H1 (cell line): ENCODE measurements at regions not wholly inside any gene's neighbourhood (a gene's known extent, or its start where the extent isn't known, plus 50 kb on each side); places are given as distances from the start of the nearest gene placed in this dataset.

Source experiments
- CTCF ChIA-PET: fragments of 300-600 bp; sonication (Branson Sonifier 250); formaldehyde crosslinking; loops from one replicate; lab custom pipeline; 2021; ENCODE audit not compliant: partially characterized antibody; lab: Charles Lee
- POLR2A ChIA-PET: fragments of 300-600 bp; sonication (Branson Sonifier 250); formaldehyde crosslinking; loops from one replicate; lab custom pipeline; 2021; ENCODE audit warnings: inconsistent platforms; ENCODE audit not compliant: partially characterized antibody; lab: Charles Lee
- DNase-seq, 2 experiments: peaks; one replicate each; pipeline versions ENCODE4 v3.0.0 to v3.0.0-alpha.2; 2010 to 2022; ENCODE audit warnings: low spot score in 2 of 2, low read depth in 1 of 2, mixed read lengths in 1 of 2
- FAIRE-seq: peaks from 2 replicates; lab custom pipeline; 2011; peaks lifted over from hg19 to GRCh38; lab: Jason Lieb, UNC
- H2AFZ ChIP-seq: 2 replicates; pipeline ENCODE4 v1.8.1; 2012; ENCODE audit warnings: low read length, inconsistent platforms
- H2AK5ac ChIP-seq: 2 replicates; pipeline ENCODE4 v1.6.1; 2013; ENCODE audit warnings: low read depth, low read length
- H2BK120ac ChIP-seq: replicated peaks from 2 replicates; pipeline ENCODE3; 2013; ENCODE audit warnings: low read depth, low read length, inconsistent platforms
- H2BK12ac ChIP-seq: 2 replicates; pipeline ENCODE4 v1.6.1; 2013; ENCODE audit warnings: low read depth, low read length
- H2BK15ac ChIP-seq: 2 replicates; pipeline ENCODE4 v1.6.1; 2013; ENCODE audit warnings: low read length
- H2BK20ac ChIP-seq: 2 replicates; pipeline ENCODE4 v1.6.1; 2013; ENCODE audit warnings: low read length
- H2BK5ac ChIP-seq: 2 replicates; pipeline ENCODE4 v1.6.1; 2013; ENCODE audit warnings: low read depth, low read length
- H3K14ac ChIP-seq: 2 replicates; pipeline ENCODE4 v1.6.1; 2013; ENCODE audit warnings: inconsistent platforms; ENCODE audit not compliant: insufficient read length
- H3K18ac ChIP-seq: 2 replicates; pipeline ENCODE4 v1.6.1; 2013; ENCODE audit warnings: low read length; ENCODE audit errors: extremely low read depth
- H3K23ac ChIP-seq: 2 replicates; pipeline ENCODE4 v1.6.1; 2013; ENCODE audit warnings: inconsistent platforms; ENCODE audit not compliant: insufficient read length
- H3K23me2 ChIP-seq: 2 replicates; pipeline ENCODE4 v1.6.1; 2013; ENCODE audit warnings: low read depth, low read length
- H3K27ac ChIP-seq: 2 replicates; pipeline ENCODE4 v1.6.1; 2011; ENCODE audit warnings: low read depth, low read length, inconsistent platforms
- H3K27me3 ChIP-seq, 4 experiments: replicated peaks in 1 of 4; 1 replicate in 1 of 4; 2 replicates in 3 of 4; pipeline versions ENCODE4 v1.6.1 to v1.8.1; 2011 to 2013; ENCODE audit warnings: low read length in 3 of 4, mild to moderate bottlenecking in 3 of 4, inconsistent platforms in 2 of 4, mixed read lengths in 2 of 4, moderate library complexity in 1 of 4; ENCODE audit not compliant: control insufficient read depth in 3 of 4, insufficient read depth in 3 of 4; ENCODE audit errors: extremely low read depth in 1 of 4
- H3K36me3 ChIP-seq, 4 experiments: 2 replicates each; pipeline versions ENCODE4 v1.6.1 to v1.8.1; 2011 to 2013; ENCODE audit warnings: mild to moderate bottlenecking in 4 of 4, low read length in 3 of 4, moderate library complexity in 2 of 4, control low read depth in 1 of 4, inconsistent platforms in 1 of 4; ENCODE audit not compliant: insufficient read depth in 4 of 4, control insufficient read depth in 2 of 4
- H3K4ac ChIP-seq: replicated peaks from 2 replicates; pipeline ENCODE3; 2013; ENCODE audit warnings: low read length, low read depth, mixed read lengths, inconsistent platforms; ENCODE audit not compliant: insufficient read length
- H3K4me1 ChIP-seq, 4 experiments: replicated peaks in 1 of 4; 1 replicate in 1 of 4; 2 replicates in 3 of 4; pipeline versions ENCODE4 v1.6.1 to v1.8.1; 2011 to 2013; ENCODE audit warnings: low read length in 3 of 4, inconsistent platforms in 2 of 4, mixed read lengths in 1 of 4; ENCODE audit not compliant: insufficient read depth in 4 of 4, control insufficient read depth in 3 of 4
- H3K4me2 ChIP-seq, 2 experiments: 2 replicates each; pipeline versions ENCODE4 v1.6.1 to v1.8.1; 2011 to 2013; ENCODE audit warnings: low read depth in 2 of 2, low read length in 2 of 2, control low read depth in 1 of 2, inconsistent platforms in 1 of 2, mild to moderate bottlenecking in 1 of 2; ENCODE audit not compliant: insufficient read depth in 1 of 2
- H3K4me3 ChIP-seq, 4 experiments: fragments of 200-600, 300-600 bp in 1 of 4; sonication (generic), shearing (Covaris generic), sonication (Bioruptor Twin) in 1 of 4; 2 replicates each; pipeline versions ENCODE4 v1.5.1 to v1.8.1; 2011 to 2016; ENCODE audit warnings: low read length in 4 of 4, low read depth in 3 of 4, control low read depth in 2 of 4, inconsistent platforms in 2 of 4, mild to moderate bottlenecking in 2 of 4, mixed read lengths in 1 of 4, moderate library complexity in 1 of 4; ENCODE audit not compliant: insufficient read depth in 2 of 4; ENCODE audit errors: extremely low read depth in 1 of 4
- H3K56ac ChIP-seq: replicated peaks from 2 replicates; pipeline ENCODE3; 2013; ENCODE audit warnings: low read depth, mild to moderate bottlenecking, mixed read lengths, low read length, inconsistent platforms; ENCODE audit not compliant: insufficient read length
- H3K79me1 ChIP-seq: 2 replicates; pipeline ENCODE4 v1.6.1; 2013; ENCODE audit warnings: low read depth, low read length, control low read depth
- H3K79me2 ChIP-seq, 2 experiments: 2 replicates each; pipeline versions ENCODE4 v1.6.1 to v1.8.1; 2012 to 2013; ENCODE audit warnings: low read length in 2 of 2, mild to moderate bottlenecking in 2 of 2, inconsistent platforms in 1 of 2; ENCODE audit not compliant: insufficient read depth in 2 of 2, control insufficient read depth in 1 of 2
- H3K9ac ChIP-seq, 4 experiments: replicated peaks in 1 of 4; 1 replicate in 1 of 4; 2 replicates in 3 of 4; pipeline versions ENCODE4 v1.6.1 to v1.8.1; 2011 to 2013; ENCODE audit warnings: low read depth in 3 of 4, low read length in 3 of 4, control low read depth in 2 of 4, mild to moderate bottlenecking in 2 of 4, moderate library complexity in 2 of 4, inconsistent platforms in 1 of 4; ENCODE audit errors: extremely low read depth in 1 of 4
- H3K9me3 ChIP-seq, 2 experiments: 2 replicates each; pipeline versions ENCODE4 v1.6.1 to v1.8.1; 2012 to 2013; ENCODE audit warnings: mild to moderate bottlenecking in 2 of 2, moderate library complexity in 2 of 2, control low read depth in 1 of 2, inconsistent platforms in 1 of 2, low read depth in 1 of 2, low read length in 1 of 2, mixed read lengths in 1 of 2; ENCODE audit not compliant: insufficient read depth in 2 of 2
- H4K20me1 ChIP-seq, 2 experiments: replicated peaks in 1 of 2; 2 replicates each; pipeline versions ENCODE3 to v1.8.1; 2011 to 2013; ENCODE audit warnings: inconsistent platforms in 2 of 2, low read length in 2 of 2, mild to moderate bottlenecking in 1 of 2; ENCODE audit not compliant: insufficient read depth in 2 of 2, control insufficient read depth in 1 of 2
- H4K5ac ChIP-seq: 2 replicates; pipeline ENCODE4 v1.6.1; 2013; ENCODE audit warnings: low read length, low read depth, mixed read lengths, inconsistent platforms; ENCODE audit not compliant: insufficient read length
- H4K8ac ChIP-seq: 2 replicates; pipeline ENCODE4 v1.8.0; 2013; ENCODE audit warnings: mild to moderate bottlenecking, moderate library complexity, low read length, inconsistent platforms; ENCODE audit not compliant: insufficient read depth; ENCODE audit errors: extremely low read depth
- H4K91ac ChIP-seq: replicated peaks from 2 replicates; pipeline ENCODE3; 2013; ENCODE audit warnings: low read length, mixed read lengths, inconsistent platforms; ENCODE audit not compliant: insufficient read length
- BACH1 ChIP-seq: IDR thresholded peaks from 2 replicates; pipeline ENCODE4 v1.6.1; 2012; ENCODE audit warnings: low read length, improper control_type of control experiment
- CBX8 ChIP-seq: fragments of 300-800, 300-1000 bp; sonication (generic); IDR thresholded peaks from 2 replicates; pipeline ENCODE4 v1.7.1; 2016; ENCODE audit warnings: low read depth, low read length, borderline replicate concordance
- CHD2 ChIP-seq: IDR thresholded peaks from 2 replicates; pipeline ENCODE4 v1.6.1; 2012; ENCODE audit warnings: low read length, improper control_type of control experiment
- CREB1 ChIP-seq: IDR thresholded peaks from 2 replicates; pipeline ENCODE4 v1.6.1; 2012; ENCODE audit warnings: inconsistent platforms
- EZH2 ChIP-seq: fragments of 200-600 bp; sonication (generic); IDR thresholded peaks from 2 replicates; pipeline ENCODE4 v1.7.1; 2012; ENCODE audit warnings: low read depth, mild to moderate bottlenecking, moderate library complexity, low read length, inconsistent platforms; ENCODE audit not compliant: severe bottlenecking
- FOSL1 ChIP-seq: IDR thresholded peaks from 2 replicates; pipeline ENCODE4 v1.6.1; 2011; ENCODE audit warnings: mild to moderate bottlenecking, low read depth, low read length, moderate library complexity; ENCODE audit not compliant: insufficient read depth
- NANOG ChIP-seq: IDR thresholded peaks from 2 replicates; pipeline ENCODE4 v1.6.1; 2011; ENCODE audit warnings: low read length, low read depth, mild to moderate bottlenecking, inconsistent platforms; ENCODE audit not compliant: insufficient read depth, poor library complexity, severe bottlenecking
- NRF1 ChIP-seq: IDR thresholded peaks from 2 replicates; pipeline ENCODE4 v1.6.1; 2011; ENCODE audit warnings: mild to moderate bottlenecking, low read depth, low read length, improper control_type of control experiment
- POLR2A ChIP-seq, 2 experiments: IDR thresholded peaks; 1 replicate in 1 of 2; 2 replicates in 1 of 2; pipeline ENCODE4 v1.6.1; 2011; ENCODE audit warnings: low read depth in 2 of 2, low read length in 2 of 2, mild to moderate bottlenecking in 2 of 2; ENCODE audit errors: control extremely low read depth in 1 of 2
- RAD21 ChIP-seq, 2 experiments: IDR thresholded peaks in 1 of 2; conservative IDR thresholded peaks in 1 of 2; 2 replicates each; pipeline ENCODE4 v1.6.1; 2011; ENCODE audit warnings: low read depth in 2 of 2, low read length in 2 of 2, improper control_type of control experiment in 1 of 2, inconsistent platforms in 1 of 2, mild to moderate bottlenecking in 1 of 2, moderate library complexity in 1 of 2
- SAP30 ChIP-seq: fragments of 300-600 bp; sonication (generic); IDR thresholded peaks from 2 replicates; pipeline ENCODE4 v1.7.1; 2012; ENCODE audit warnings: low read length, moderate library complexity, mild to moderate bottlenecking, inconsistent platforms; ENCODE audit not compliant: insufficient read depth, insufficient replicate concordance
- SIRT6 ChIP-seq: IDR thresholded peaks from one replicate; pipeline ENCODE4 v1.7.1; 2012; ENCODE audit warnings: low read length, inconsistent platforms
- TAF7 ChIP-seq: optimal IDR thresholded peaks from 2 replicates; pipeline ENCODE3; 2011; ENCODE audit warnings: low read depth, mild to moderate bottlenecking, inconsistent platforms, low read length, moderate library complexity, borderline replicate concordance
- WGBS, 2 experiments: shearing (Covaris generic) in 1 of 2; methylation state at CpG; one replicate each; pipeline versions ENCODE4 v1.1.6 to v1.1.7; 2013 to 2015; ENCODE audit warnings: low lambda C conversion rate in 2 of 2, mixed read lengths in 2 of 2, inconsistent platforms in 1 of 2, low coverage in 1 of 2, missing lambda C conversion rate in 1 of 2; ENCODE audit not compliant: insufficient replicate concordance in 2 of 2, insufficient coverage in 1 of 2, insufficient read length in 1 of 2; ENCODE audit errors: extremely low coverage in 1 of 2, missing lambda C conversion rate in 1 of 2; 5-methylcytosine and 5-hydroxymethylcytosine counted together

GRCh38 chr15:67901922-67902321 lies 62.1 kb upstream of the RNU6-1 start:
- H2BK15ac ChIP-seq: no peak overlapping the region
- peaks cover 0 to 4% (median 0%) of the 10 kb centered on the region in 4 experiments; a peak in 1 of 7 replicates for H3K4me1 ChIP-seq
- no peak overlapping the region for H3K56ac ChIP-seq
- no peak for TF ChIP-seq EZH2
- TF ChIP-seq FOSL1: no peak
- no peak for TF ChIP-seq TAF7
- TF ChIP-seq CBX8: no peak
- no peak for TF ChIP-seq NANOG
- TF ChIP-seq CHD2: no peak
- TF ChIP-seq SAP30: no peak
- no peak for TF ChIP-seq BACH1
- no peak for TF ChIP-seq NRF1
- TF ChIP-seq POLR2A (IDR thresholded peaks at IDR 0.05; ENCODE audit: control extremely low read depth in 1 of 2, low read depth in 2 of 2, low read length in 2 of 2): no peak
- no peak for TF ChIP-seq SIRT6
- TF ChIP-seq CREB1: no peak
- TF ChIP-seq RAD21 (IDR thresholded peaks at IDR 0.05 in 1 of 2, conservative IDR thresholded peaks at IDR 0.05 in 1 of 2; ENCODE audit: low read depth in 2 of 2, low read length in 2 of 2): no peak
- no peaks in the 10 kb centered on the region for H3K79me1 ChIP-seq
- no peak overlapping the region for H3K4me2 ChIP-seq
- no peak overlapping the region for H2BK20ac ChIP-seq
- no peak overlapping the region for H2BK12ac ChIP-seq
- WGBS, 2 experiments: 100% methylated on average over 1 of the region's 1 CpG; no CpG with 5 or more reads in 1 of the 2 experiments
- DNase-seq (no peak), FAIRE-seq (no peak)
- no peaks in the 10 kb centered on the region for H3K79me2 ChIP-seq
- no peak overlapping the region for H4K8ac ChIP-seq
- no peak overlapping the region for H2BK120ac ChIP-seq
- H3K23me2 ChIP-seq: no peaks in the 10 kb centered on the region
- H2BK5ac ChIP-seq: no peak overlapping the region
- no peak overlapping the region for H3K18ac ChIP-seq
- ChIA-PET CTCF (interaction anchor here (0.9 to 2.0 kb wide), 8 partner anchors 13 to 648 kb away, joined by 3 to 12 read pairs (median 4); no protein-coding TSS in a partner anchor), POLR2A (no interaction called here)
- H3K27ac ChIP-seq: no peak overlapping the region
- H2AK5ac ChIP-seq: no peak overlapping the region
- H3K36me3 ChIP-seq: no peaks in the 10 kb centered on the region
- H3K14ac ChIP-seq: no peak overlapping the region
- H4K91ac ChIP-seq: no peak overlapping the region
- no peak overlapping the region for H3K23ac ChIP-seq
- no peaks in the 10 kb centered on the region for H4K20me1 ChIP-seq
- no peak overlapping the region for H2AFZ ChIP-seq
- H3K4ac ChIP-seq: no peak overlapping the region
- H4K5ac ChIP-seq: no peak overlapping the region
- H3K27me3 ChIP-seq: no peaks in the 10 kb centered on the region
- H3K9ac ChIP-seq: no peak overlapping the region
- H3K9me3 ChIP-seq: no peaks in the 10 kb centered on the region
- H3K4me3 ChIP-seq: no peak overlapping the region
